SK-N-SH (cell line): ENCODE measurements at regions not wholly inside any gene's neighbourhood (a gene's known extent, or its start where the extent isn't known, plus 50 kb on each side); places are given as distances from the start of the nearest gene placed in this dataset.

ENCODE experiments used
- CTCF ChIP-seq: fragments of 200-600 bp; sonication (generic); IDR thresholded peaks from 2 replicates; pipeline ENCODE4 v1.6.1; 2017; ENCODE audit warnings: antibody characterized with exemption, mild to moderate bottlenecking, moderate library complexity
- GATA2 ChIP-seq: sonication (generic); formaldehyde crosslinking; IDR thresholded peaks from 2 replicates; pipeline ENCODE4 v1.5.0; 2020; ENCODE audit warnings: mild to moderate bottlenecking, missing genetic modification reagents
- JUND ChIP-seq: IDR thresholded peaks from 2 replicates; pipeline ENCODE4 v1.4.0; 2012
- NFIC ChIP-seq: IDR thresholded peaks from 2 replicates; pipeline ENCODE4 v1.4.0; 2012; ENCODE audit warnings: borderline replicate concordance
- RCOR1 ChIP-seq: fragments of 150-350 bp; IDR thresholded peaks from 2 replicates; pipeline ENCODE4 v1.6.1; 2017; ENCODE audit warnings: antibody characterized with exemption, low read length
- YY1 ChIP-seq: IDR thresholded peaks from 2 replicates; pipeline ENCODE4 v1.4.0; 2012; ENCODE audit warnings: low read depth, mild to moderate bottlenecking
- ZBTB33 ChIP-seq: IDR thresholded peaks from 2 replicates; pipeline ENCODE4 v1.4.0; 2012; ENCODE audit warnings: low read depth, borderline replicate concordance

- no peak for TF ChIP-seq ZBTB33
- TF ChIP-seq CTCF, result no peak
- TF ChIP-seq NFIC, result no peak
- no peak for TF ChIP-seq GATA2 (CRISPR knock-in tag)
- TF ChIP-seq RCOR1, result no peak
- TF ChIP-seq YY1, result no peak
- TF ChIP-seq JUND, result no peak
These were observed 333.7 kb upstream of the SHH start for GRCh38 chr7:156145996-156146395.
